ENCODE measurements at regions not wholly inside any gene's neighbourhood (a gene's known extent, or its start where the extent isn't known, plus 50 kb on each side); places are given as distances from the start of the nearest gene placed in this dataset.

DNA sequence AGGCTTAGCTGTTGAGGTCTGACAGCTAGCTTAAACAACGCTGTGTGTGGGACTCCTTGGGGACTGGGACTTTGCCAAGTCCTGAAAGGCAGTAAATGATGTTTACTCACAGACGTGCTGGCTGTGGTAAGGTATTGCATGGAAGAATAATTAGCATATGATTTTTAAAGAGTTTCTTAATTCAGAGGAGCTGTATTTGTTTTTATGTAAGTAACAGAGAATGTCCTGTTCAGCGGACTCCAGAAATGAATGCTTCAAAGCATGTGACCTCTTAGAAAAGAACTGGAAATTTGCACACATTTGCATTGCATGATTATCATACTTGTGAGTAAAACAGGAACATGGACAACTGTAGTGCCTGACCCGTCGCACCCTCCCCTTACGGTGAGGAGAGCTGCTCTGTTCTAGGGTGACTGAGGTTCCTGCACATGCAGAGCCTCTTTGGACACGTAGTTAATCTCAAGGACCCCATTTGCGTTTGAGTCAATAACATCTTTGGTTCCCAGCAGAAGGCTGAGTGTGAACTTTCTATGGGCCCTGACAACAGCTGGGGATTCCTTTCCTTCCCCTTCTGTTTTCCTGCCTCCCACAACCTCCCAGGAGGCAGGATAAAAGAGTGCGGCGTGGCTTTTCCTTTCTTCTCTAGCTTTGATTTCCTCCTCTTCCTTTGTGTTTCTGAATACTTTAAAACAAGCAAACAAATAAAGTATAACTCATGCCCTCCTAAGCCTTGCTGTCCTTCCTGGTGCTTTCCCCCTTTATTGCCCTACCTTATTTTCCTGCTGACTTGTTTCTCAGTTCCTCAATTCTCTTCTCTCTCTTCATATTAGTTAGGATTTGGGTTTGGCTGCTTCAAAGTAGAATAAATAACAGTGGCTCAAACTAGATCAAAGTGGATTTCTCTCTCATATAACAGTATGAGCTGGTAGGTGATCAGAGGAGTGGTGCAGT, 157.2 kb upstream of the CD180 start:
- peak; percentile 46 for DNase-seq

DNA sequence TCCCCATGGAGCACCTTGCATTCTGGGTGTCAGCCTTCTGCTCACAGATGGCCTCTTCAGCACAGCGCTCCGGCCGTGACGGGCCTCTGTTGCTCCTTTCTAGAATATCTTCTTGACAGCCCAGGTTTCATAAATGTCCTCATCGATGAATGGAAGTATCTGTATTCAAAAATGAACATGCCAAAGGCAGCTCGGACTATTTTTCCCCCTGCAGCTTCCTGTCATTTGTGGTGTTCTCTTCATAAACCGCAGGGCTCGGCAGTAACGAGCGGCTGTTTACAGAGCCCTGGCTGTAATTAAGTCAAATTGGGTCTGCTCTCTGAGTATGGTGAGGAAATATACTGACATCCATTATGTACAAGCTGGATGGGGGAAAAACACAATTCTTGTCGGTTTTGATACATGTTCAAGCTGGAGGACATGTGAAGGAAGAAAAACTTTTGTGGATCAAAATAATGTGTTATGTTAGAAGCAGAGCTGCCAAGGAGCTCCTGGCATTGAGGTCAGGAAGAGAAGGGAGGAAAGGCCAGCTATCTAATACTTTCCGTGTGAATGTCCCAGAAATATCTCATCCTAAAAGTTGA, 154.1 kb upstream of the CD180 start:
- DNase-seq, result peak; percentile 35

- DNase-seq, result peak; percentile 15
Measured at GRCh38 chr5:67350185-67350584, 153.6 kb upstream of the CD180 start.

DNA sequence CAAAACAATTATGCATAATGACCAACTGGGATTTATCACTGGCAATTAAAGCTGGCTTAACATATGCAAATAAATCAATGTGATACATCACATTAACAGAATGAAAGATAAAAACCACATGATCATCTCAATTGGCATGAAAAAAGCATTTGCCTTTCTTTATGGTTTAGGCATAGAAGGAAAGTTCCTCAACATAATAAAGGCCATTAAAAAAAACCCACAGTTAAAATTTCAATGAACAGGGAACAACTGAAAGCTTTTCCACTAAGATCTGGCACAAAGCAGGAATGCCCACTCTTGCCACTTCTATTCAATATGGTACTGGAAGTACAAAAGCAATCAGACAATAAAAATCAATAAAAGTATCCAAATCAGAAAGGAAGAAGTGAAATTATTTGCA, 151.2 kb upstream of the CD180 start:
- no peak for DNase-seq

DNA sequence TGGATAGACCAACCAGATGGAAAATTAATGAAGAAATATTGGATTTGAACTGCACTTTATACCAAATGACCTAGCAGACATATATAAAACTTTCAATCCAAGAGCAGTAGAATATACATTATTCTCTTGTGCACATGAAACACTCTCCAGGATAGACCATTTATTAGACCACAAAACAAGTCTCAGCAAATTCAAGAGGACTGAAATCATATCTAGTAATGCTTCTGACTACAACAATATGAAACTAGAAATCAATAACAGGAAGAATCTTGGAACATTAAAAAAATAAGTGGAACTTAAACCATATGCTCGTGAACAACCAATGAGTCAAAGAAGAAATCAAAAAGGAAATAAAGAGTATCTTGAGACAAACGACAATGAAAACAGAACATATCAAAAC, 150.0 kb upstream of the CD180 start:
- DNase-seq, result no peak

- DNase-seq, result no peak
Measured at GRCh38 chr5:67344870-67345269, 148.3 kb upstream of the CD180 start.

DNA sequence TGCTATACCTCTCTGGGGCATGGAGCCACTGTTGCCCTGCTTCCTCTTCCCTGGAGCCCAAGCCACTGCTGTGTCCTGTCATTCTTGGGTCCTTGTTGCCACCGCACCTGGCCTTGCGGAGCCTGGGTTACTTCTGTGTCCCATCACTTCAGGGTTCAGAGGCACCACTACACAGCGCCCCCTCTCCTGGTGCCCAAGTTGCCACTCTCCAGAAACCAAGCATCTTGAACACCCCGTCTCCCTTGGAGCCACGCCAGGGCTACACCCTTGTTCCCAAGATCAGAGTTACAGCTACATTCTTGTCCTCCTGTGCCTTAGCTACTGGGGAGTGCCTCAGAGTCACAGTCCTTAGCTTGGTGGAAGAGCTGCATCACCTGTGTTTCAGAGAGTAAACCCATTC, 147.2 kb upstream of the CD180 start:
- DNase-seq, result no peak

GRCh38 chr5:67341478-67341877, 144.9 kb upstream of the CD180 start:
- DNase-seq, result no peak

DNA sequence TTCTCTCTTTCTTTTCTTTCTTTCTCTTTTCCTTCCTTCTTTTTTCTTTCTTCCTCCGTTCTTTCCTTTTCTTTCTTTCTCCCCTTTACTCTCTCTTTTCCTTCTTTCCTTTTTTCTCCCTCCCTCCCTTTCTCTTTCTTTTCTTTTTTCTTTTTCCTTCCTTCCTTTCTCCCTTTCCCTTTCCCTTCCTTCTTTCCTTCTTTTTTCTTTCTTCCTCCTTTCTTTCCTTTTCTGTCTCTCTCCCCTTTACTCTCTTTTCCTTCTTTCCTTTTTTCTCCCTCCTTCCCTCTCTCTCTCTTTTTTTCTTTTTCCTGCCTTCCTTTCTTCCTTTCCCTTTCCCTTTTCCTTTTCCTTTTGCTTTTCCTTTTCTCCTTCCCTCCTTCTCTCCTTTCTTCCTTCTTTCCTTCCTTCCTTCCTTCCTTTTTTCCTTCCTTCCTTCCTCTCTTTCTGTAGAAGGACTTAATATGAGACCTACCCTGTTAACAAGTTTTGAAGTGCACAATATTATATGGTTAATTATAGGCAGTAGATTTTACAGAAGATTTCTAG, 142.7 kb upstream of the CD180 start:
- no peak for DNase-seq

- no peak for DNase-seq
Measured at GRCh38 chr5:67338421-67338820, 141.8 kb upstream of the CD180 start.

DNA sequence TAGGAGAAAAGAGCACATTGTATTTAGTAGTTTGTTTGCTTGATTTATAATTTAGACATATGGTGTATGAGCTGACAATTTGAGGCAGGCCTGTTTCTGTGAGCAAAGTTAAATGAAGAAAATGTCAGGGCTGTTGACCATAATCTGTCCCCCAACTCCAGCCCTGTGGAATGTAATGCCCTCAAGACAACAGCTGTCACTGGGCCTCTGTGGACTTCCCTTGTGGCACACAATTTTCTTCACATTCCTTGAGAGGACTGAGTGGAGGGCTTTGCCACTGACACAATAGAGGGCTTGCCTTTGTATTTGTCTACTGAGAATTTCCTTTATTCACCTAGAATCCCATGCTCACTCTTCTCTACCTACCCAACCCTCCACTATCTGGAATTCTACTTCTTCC, 141.2 kb upstream of the CD180 start:
- DNase-seq, result no peak

DNA sequence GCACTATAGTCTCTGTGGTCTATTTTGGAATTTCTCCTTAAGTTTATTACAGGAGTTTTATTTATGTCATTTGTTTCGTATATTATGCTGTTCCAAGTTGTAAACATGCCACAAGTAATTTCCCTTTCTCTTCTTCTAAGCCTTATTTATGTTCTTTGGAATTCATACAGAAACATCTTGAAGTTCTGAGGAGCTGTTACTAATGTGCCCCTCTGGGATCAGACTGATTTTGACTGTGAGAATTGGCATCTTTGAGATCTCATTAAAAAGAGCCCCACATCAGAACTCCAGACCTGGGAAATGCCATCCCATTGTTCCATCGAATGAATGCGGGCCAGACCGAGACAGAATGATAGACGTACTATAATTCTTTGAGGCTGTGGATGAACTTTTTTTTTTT, 138.8 kb upstream of the CD180 start:
- peak; percentile 22 for DNase-seq

GRCh38 chr5:67334373-67334772, 137.8 kb upstream of the CD180 start:
- DNase-seq, result no peak

GRCh38 chr5:67333171-67333570, 136.6 kb upstream of the CD180 start:
- no peak for DNase-seq

- DNase-seq, result no peak
Measured at GRCh38 chr5:67331296-67331925, 134.8 kb upstream of the CD180 start.

GRCh38 chr5:67319935-67320725, 123.5 kb upstream of the CD180 start:
- DNase-seq, result no peak

- DNase-seq, result no peak
Measured at GRCh38 chr5:67318746-67319145, 122.1 kb upstream of the CD180 start.

- DNase-seq, result no peak
Measured at GRCh38 chr5:67317603-67318002, 121.0 kb upstream of the CD180 start.

- no peak for DNase-seq
Measured at GRCh38 chr5:67316695-67317094, 120.1 kb upstream of the CD180 start.

- no peak for DNase-seq
Measured at GRCh38 chr5:67315082-67315989, 118.7 kb upstream of the CD180 start.

DNA sequence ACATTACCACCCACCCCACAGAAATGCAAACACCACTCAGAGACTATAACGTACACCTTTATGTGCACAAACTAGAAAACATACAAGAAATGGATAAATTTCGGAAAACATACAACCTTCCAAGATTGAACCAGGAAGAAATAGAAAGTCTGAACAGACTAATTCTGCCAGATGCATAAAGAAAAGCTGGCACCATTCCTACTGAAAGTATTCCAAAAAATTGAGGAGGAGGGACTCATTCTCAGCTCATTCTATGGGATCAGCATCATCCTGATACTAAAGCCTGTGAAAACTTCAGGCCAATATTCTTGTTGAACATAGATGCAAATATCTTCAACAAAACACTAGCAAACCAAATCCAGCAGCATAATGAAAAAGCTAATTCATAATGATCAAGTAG, 115.1 kb upstream of the CD180 start:
- DNase-seq, result no peak

- DNase-seq, result no peak
Measured at GRCh38 chr5:67311208-67311607, 114.6 kb upstream of the CD180 start.
